HG03060 (cell line): ENCODE measurements at regions not wholly inside any gene's neighbourhood (a gene's known extent, or its start where the extent isn't known, plus 50 kb on each side); places are given as distances from the start of the nearest gene placed in this dataset.

Experiments used
- ATAC-seq: cut with Tn5 transposase; IDR thresholded peaks from one replicate; pipeline ENCODE4 v1.9.1; 2021; ENCODE audit warnings: low read depth, moderate number of reproducible peaks; ENCODE audit not compliant: unreplicated experiment

- ATAC-seq: no peak
These were observed 442.7 kb upstream of the NR2F2 start for GRCh38 chr15:95887666-95888390.

GRCh38 chr15:95888762-95889161 is 441.7 kb upstream of the NR2F2 start:
- ATAC-seq: no peak

GRCh38 chr15:95894407-95894956 is 436.0 kb upstream of the NR2F2 start:
- no peak for ATAC-seq

GRCh38 chr15:95895508-95895907 is 435.0 kb upstream of the NR2F2 start:
- ATAC-seq: no peak

GRCh38 chr15:95897651-95898050 is 432.8 kb upstream of the NR2F2 start:
- ATAC-seq: no peak

- ATAC-seq: no peak
These were observed 431.7 kb upstream of the NR2F2 start for GRCh38 chr15:95898761-95899160.

- ATAC-seq: no peak
These were observed 429.2 kb upstream of the NR2F2 start for GRCh38 chr15:95901271-95901670.

- no peak for ATAC-seq
These were observed 427.9 kb upstream of the NR2F2 start for GRCh38 chr15:95902606-95903005.

- ATAC-seq: no peak
These were observed 427.1 kb upstream of the NR2F2 start for GRCh38 chr15:95903352-95903751.

GRCh38 chr15:95910643-95911212 is 419.8 kb upstream of the NR2F2 start:
- no peak for ATAC-seq

- ATAC-seq: no peak
These were observed 418.8 kb upstream of the NR2F2 start for GRCh38 chr15:95911570-95912279.

- ATAC-seq: no peak
These were observed 418.2 kb upstream of the NR2F2 start for GRCh38 chr15:95912280-95912625.

GRCh38 chr15:95912728-95913127 is 417.8 kb upstream of the NR2F2 start:
- ATAC-seq: no peak

- ATAC-seq: no peak
These were observed 413.9 kb upstream of the NR2F2 start for GRCh38 chr15:95916568-95916967.

GRCh38 chr15:95918525-95918924 is 412.0 kb upstream of the NR2F2 start:
- ATAC-seq: no peak

- ATAC-seq: no peak
These were observed 411.0 kb upstream of the NR2F2 start for GRCh38 chr15:95919460-95919859.

GRCh38 chr15:95921404-95921803 is 409.1 kb upstream of the NR2F2 start:
- ATAC-seq: no peak

GRCh38 chr15:95922431-95922830 is 408.1 kb upstream of the NR2F2 start:
- ATAC-seq: no peak

- ATAC-seq: no peak
These were observed 406.7 kb upstream of the NR2F2 start for GRCh38 chr15:95923792-95924191.

- ATAC-seq: no peak
These were observed 401.7 kb upstream of the NR2F2 start for GRCh38 chr15:95928822-95929221.

- ATAC-seq: no peak
These were observed 401.2 kb upstream of the NR2F2 start for GRCh38 chr15:95929232-95929846.
